Left lung (tissue), 4 donors: ENCODE measurements at regions not wholly inside any gene's neighbourhood (a gene's known extent, or its start where the extent isn't known, plus 50 kb on each side); places are given as distances from the start of the nearest gene placed in this dataset.

ENCODE experiments used
- ATAC-seq: fragments of 200-7000 bp; cut with Tn5 transposase; one replicate; pipeline ENCODE4 v1.9.1; 2020; ENCODE audit warnings: moderate library complexity
- DNase-seq, 4 donors: peaks; one replicate each; pipeline ENCODE4 v3.0.0-alpha.2; 2013 to 2020
- H3K27ac ChIP-seq, 2 donors: fragments of 200-600 bp; sonication (generic) in 1 of 2; one replicate each; pipeline versions ENCODE4 v1.5.0 to v1.8.0; 2020 to 2021
- H3K27me3 ChIP-seq, 2 donors: fragments of 200-600 bp; sonication (generic) in 1 of 2; one replicate each; pipeline versions ENCODE4 v1.5.0 to v1.8.0; 2020 to 2021
- H3K36me3 ChIP-seq, 2 donors: fragments of 200-600 bp; sonication (generic) in 1 of 2; one replicate each; pipeline versions ENCODE4 v1.5.0 to v1.8.0; 2020 to 2021
- H3K4me1 ChIP-seq, 2 donors: fragments of 200-600 bp; one replicate each; pipeline ENCODE4 v1.8.0; 2021
- H3K4me3 ChIP-seq, 2 donors: fragments of 200-600 bp; sonication (generic) in 1 of 2; one replicate each; pipeline versions ENCODE4 v1.5.0 to v1.8.0; 2020 to 2021; ENCODE audit warnings: mild to moderate bottlenecking in 1 of 2
- H3K9me3 ChIP-seq, 2 donors: fragments of 200-600 bp; sonication (generic) in 1 of 2; one replicate each; pipeline versions ENCODE4 v1.5.0 to v1.8.0; 2020 to 2021
- CTCF ChIP-seq, 2 donors: fragments of 200-600 bp; sonication (generic) in 1 of 2; IDR thresholded peaks; one replicate each; pipeline versions ENCODE4 v1.5.0 to v1.8.0; 2021; ENCODE audit warnings: antibody characterized with exemption in 2 of 2
- intact Hi-C, 2 donors: fragments of 100-400 bp; cut with DNase I; formaldehyde crosslinking; loops; one replicate each; pipeline versions ENCODE4 v1.11.2 to v1.14.2; 2022
- donor health status: DM: no; HTN: yes; CAD: no.
- donor health status: DM: no; HTN: no; CAD: no.

- Histone ChIP-seq H3K36me3 (no peaks in the 10 kb centered on the region), H3K9me3 (peaks cover 0 to 10% of the 10 kb centered on the region in 2 donors), H3K27ac (no peak overlapping the region), H3K27me3 (no peaks in the 10 kb centered on the region), H3K4me3 (no peak overlapping the region), H3K4me1 (no peaks in the 10 kb centered on the region)
- DNase-seq (no peak), ATAC-seq (no peak)
- intact Hi-C loops = no loop called here
- no peak for TF ChIP-seq CTCF (IDR thresholded peaks at IDR 0.05)
These were observed 72.0 kb upstream of the GPM6A start for GRCh38 chr4:175884048-175884447.

GRCh38 chr4:175891231-175891630 is 79.2 kb upstream of the GPM6A start:
- no peak overlapping the region for H3K4me3 ChIP-seq
- no peaks in the 10 kb centered on the region for H3K36me3 ChIP-seq
- H3K27ac ChIP-seq = no peak overlapping the region
- ATAC-seq (no peak), DNase-seq (no peak)
- no peaks in the 10 kb centered on the region for H3K27me3 ChIP-seq
- H3K9me3 ChIP-seq = peaks cover 0 to 1% of the 10 kb centered on the region in 2 donors
- H3K4me1 ChIP-seq = no peaks in the 10 kb centered on the region
- intact Hi-C loops = no loop called here
- TF ChIP-seq CTCF (IDR thresholded peaks at IDR 0.05) = no peak

GRCh38 chr4:175891851-175892250 is 79.8 kb upstream of the GPM6A start:
- peak in 2 of 4 donors; percentile 36 to 63 for DNase-seq
- intact Hi-C loops = no loop called here
- ATAC-seq = peak; percentile 68

GRCh38 chr4:175905925-175906324 is 93.9 kb upstream of the GPM6A start:
- no peaks in the 10 kb centered on the region for H3K36me3 ChIP-seq
- H3K4me1 ChIP-seq = no peaks in the 10 kb centered on the region
- intact Hi-C loops = no loop called here
- TF ChIP-seq CTCF (IDR thresholded peaks at IDR 0.05) = no peak
- ATAC-seq (no peak), DNase-seq (no peak)
- H3K9me3 ChIP-seq = no peaks in the 10 kb centered on the region
- H3K4me3 ChIP-seq = no peak overlapping the region
- no peak overlapping the region for H3K27ac ChIP-seq
- H3K27me3 ChIP-seq = no peaks in the 10 kb centered on the region

More at GRCh38 chr4:175891851-175892250, 79.8 kb upstream of the GPM6A start:
- no peaks in the 10 kb centered on the region for H3K4me1 ChIP-seq
- H3K27me3 ChIP-seq = no peaks in the 10 kb centered on the region
- TF ChIP-seq CTCF (IDR thresholded peaks at IDR 0.05) = peak in 1 of 2 donors; percentile 14
- H3K9me3 ChIP-seq = peaks cover 0 to under 1% of the 10 kb centered on the region in 2 donors
- H3K4me3 ChIP-seq = no peak overlapping the region
- H3K36me3 ChIP-seq = no peaks in the 10 kb centered on the region
- H3K27ac ChIP-seq = no peak overlapping the region

GRCh38 chr4:175906384-175906783 is 94.3 kb upstream of the GPM6A start:
- Histone ChIP-seq H3K9me3 (no peaks in the 10 kb centered on the region), H3K27me3 (no peaks in the 10 kb centered on the region), H3K4me1 (no peaks in the 10 kb centered on the region), H3K4me3 (no peak overlapping the region), H3K36me3 (no peaks in the 10 kb centered on the region), H3K27ac (no peak overlapping the region)
- ATAC-seq (no peak), DNase-seq (no peak)
- intact Hi-C loops = no loop called here
- no peak for TF ChIP-seq CTCF (IDR thresholded peaks at IDR 0.05)
